Activated gamma-delta T cell (primary cell): ENCODE measurements at regions not wholly inside any gene's neighbourhood (a gene's known extent, or its start where the extent isn't known, plus 50 kb on each side); places are given as distances from the start of the nearest gene placed in this dataset.
A peak's percentile ranks its signal among the peaks of the same experiment; 100 is the strongest.

Experiments used
- DNase-seq: peaks from one replicate; lab custom pipeline; 2025; lab: John Stamatoyannopoulos, UW

DNA sequence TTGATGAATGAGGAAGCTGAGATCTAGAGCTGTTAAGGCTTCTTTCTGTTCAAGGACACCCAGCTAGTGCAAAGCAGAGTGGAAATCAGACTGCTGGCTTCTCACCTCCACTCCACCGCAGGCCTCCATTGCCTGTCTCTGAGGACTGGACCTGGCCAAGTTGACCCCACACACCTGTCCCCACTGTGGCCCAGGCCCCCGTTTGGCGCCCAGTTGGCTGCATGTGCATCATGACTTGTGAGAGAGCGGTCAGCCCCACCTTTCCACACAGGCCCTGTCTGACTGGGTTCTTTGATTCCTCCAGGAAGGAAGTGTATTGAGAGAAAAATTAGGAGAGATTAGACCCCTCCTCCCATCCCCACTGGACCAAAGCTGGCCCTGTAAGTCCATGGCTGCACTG, 206.3 kb upstream of the TLE3 start:
- DNase-seq, result no peak

DNA sequence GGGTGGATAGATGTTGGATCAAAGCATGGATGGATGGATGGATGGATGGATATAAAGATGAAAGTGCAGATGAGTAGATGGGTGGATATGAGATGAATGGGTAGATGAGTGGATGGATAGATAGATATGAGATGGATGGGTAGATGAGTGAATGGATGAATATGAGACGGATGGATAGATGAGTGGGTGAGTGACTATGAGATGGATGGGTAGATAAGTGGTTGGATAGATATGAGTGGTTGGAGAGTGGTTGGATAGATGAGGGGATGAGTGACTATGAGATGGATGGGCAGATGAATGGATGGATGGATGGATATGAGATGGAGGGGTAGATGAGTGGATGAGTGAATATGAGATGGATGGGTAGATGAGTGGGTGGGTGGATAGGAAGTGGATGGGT, 204.6 kb upstream of the TLE3 start:
- DNase-seq, result no peak

DNA sequence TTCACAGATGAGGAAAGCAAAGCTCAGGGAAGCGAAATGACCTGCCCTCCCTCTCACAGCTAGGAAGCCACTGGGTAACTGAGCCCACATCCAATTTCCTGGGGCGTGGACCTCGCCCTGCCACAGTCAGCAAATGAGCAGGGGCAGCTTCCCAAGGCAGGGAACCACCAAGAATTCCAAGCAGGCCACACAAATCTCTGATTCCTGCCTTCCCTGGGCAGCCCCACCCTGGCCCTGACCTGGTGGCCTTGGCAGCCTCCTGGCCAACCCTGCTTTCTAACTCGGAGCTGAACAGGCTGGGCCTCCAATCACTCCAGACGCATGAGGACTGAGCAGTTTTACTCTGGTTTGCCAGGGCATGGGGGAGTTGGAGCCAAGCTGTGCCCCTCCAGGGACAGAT, 203.7 kb upstream of the TLE3 start:
- DNase-seq, result no peak

DNA sequence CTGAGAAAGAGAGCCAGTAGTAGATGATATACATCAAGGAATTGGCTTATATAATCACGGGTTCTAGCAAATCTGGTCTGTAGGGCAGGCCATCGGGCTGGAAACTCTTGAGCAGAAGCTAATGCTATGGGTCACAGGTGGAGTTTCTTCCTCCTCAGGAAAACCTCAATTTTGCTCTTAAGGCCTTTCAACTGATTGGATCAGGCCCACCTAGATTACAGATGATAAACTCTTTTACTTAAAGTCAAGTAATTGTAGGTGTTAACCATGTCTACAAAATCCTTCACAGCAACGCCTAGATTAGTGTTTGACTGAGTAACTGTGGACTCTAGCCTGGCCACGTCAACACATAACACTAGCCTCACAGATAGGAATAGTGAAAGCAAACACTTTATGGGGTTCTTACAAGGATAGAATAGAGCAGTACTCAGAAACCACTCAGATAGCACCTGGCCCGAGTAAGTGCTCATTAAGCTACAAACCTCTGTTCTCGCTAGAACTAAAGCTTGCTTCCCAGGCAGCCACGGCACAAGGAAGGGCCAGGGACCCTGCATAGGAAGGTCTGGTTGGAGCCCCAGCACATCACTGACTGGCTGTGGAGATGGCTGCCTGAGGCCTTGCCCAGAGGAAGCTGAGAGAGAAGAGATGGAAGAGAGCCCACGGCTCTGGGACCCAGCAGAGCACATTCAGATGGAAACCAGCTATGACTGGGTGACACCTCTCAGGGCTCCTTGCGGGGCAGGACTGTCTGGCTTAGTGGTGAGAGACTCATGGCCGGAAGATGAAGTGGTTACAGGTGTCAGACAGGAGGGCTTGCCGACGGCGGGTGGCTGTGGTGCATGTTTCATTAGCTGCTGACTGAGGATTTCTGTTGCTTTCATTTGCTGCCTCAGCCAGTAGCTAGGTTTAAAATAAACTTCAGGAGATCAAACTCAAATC, 202.5 kb upstream of the TLE3 start:
- peak; percentile 48 for DNase-seq

DNA sequence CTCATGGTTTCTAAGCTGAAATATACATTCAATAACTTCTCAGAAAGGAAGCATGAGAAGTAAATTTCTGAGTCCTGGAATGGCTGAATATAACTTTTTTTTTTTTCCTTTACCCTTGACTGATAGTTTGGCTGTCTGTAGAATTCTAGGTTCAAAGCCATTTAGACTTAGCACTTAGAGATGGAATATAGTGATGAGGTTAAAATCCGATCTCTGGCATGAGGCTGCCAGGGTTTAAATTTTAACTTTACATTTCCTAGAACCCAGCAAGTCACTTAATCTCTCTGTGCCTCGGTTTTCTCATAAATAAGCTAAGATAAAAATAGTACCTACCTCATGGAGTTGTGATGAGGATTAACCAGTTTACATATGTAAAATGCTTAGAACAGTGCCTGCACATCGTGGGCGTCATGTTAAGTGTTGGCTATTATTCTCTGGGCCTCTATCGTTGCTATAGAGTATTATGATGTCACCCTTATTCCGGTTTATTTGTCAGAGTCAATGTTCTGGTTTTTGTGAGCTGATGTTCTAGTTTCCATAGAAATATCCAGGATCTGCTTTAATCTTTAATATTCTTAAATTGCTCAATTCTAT, 199.8 kb upstream of the TLE3 start:
- DNase-seq, result no peak

DNA sequence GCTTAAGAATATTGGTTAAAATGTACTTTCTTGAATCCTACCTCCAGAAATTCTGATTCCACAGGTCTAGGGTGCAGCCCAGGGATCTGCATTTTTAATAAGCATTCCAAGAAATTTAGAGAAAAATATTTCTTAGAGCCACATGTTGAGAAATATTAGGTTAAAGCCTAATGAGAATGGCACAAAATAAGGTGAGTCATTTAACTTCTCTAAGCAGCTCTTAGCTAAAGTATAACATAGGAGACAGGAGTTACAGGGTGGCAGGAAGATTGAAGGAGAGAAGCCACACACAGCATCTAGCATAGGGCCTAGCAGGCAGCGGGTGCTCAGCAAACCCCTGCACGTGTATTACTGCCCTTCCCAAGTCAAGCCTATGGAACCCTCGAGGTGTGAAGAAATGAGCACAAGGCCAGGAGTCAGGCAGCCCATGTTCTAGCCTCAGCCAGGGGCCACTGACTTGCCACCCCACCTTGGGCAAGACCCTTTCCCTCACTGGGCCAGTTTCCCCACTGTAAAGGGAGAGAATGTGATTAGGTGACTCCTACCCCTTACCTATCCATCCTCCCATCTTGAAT, 197.1 kb upstream of the TLE3 start:
- DNase-seq, result no peak

- DNase-seq, result no peak
These were observed 196.1 kb upstream of the TLE3 start for GRCh38 chr15:70293591-70294470.

- no peak for DNase-seq
These were observed 195.4 kb upstream of the TLE3 start for GRCh38 chr15:70293138-70293537.

GRCh38 chr15:70292076-70292760, 194.5 kb upstream of the TLE3 start:
- no peak for DNase-seq

DNA sequence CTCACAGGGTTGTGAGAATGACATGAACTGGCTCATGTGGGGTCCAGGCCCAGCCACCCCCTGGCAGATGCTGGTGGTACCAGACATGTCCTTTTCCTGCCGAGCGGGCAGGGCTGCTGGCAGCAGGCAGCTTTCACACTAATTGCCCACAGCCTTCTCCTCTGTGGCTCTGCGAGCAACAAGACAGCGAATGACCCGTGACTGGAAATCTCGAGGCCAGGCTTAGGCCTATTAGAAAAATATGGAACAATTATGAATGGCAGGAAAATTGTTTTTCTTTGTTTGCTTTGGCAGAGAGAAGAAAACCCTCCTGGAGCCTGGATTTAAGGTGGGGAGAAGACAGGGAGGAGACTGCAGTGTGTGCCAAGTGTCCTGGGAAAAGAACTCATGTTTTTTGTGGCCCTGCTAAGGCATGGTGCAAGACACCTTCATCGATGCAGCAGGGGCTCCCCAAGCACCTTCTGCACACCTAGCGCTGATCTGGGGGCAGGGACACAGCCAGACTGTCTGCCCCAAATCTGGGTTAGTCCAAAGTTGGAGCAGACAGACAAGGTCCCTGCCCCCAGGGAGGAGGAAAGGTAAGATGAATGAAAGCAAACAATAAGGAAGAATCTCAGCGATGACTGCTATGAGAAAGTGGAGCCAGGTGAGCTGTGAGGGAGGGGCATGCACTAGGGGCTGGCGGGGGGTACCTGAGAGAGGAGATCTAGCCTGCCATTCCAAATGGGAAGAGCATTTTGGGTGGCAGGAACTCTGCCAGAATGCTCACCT, 193.8 kb upstream of the TLE3 start:
- no peak for DNase-seq

DNA sequence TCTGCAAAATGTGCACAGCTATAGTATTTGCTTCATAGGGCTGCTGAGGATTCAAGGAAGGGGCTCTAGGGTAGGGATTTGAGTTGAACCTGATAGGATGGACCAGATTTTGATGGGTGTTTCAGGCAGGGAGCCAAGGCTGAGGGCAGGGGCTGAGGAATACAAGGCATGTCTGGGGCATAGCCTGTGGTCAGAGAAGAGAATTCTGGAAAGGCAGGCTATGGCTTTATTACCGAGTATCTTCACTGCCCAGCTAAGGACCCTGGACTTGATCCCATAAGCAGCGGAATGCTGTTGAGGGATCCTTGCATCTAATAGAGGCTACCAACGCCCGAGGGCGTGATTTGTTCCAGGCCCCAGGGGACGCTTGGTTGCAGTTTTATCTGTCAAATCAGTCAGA, 193.0 kb upstream of the TLE3 start:
- DNase-seq, result no peak

- no peak for DNase-seq
These were observed 191.7 kb upstream of the TLE3 start for GRCh38 chr15:70289191-70289955.

DNA sequence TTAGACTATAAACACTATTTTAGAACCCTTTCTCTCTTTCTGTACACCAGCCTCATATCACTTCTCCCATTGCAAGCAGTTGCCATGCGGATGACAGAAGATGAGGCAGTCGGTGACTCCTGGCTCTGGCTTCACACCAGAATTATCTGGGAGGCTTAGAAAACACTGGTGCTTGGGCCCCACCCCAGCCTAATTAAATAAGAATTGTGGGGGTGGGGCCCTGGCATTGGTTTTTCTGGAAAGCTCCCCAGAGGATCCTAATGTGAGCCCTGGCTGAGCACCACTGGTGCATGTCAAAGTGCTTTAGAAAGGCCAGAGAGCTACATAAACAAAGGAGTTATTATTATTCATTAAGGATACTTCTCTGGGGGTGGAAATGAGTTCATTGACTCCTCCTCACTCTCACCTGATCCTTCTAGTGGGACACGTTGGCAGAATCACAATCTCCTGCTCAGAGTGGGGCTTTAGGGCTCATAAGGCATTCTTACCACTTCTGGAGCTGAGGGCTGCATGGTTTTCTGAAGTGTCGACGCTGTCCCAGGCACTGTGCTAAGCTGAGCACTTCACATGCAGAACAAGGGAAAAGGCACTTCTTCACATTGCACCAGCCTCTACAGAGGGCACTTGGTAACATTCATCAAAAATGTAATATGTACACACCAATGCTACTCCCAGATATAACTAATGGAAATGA, 188.5 kb upstream of the TLE3 start:
- no peak for DNase-seq

- no peak for DNase-seq
These were observed 186.9 kb upstream of the TLE3 start for GRCh38 chr15:70284438-70285214.

- DNase-seq, result no peak
These were observed 185.8 kb upstream of the TLE3 start for GRCh38 chr15:70283511-70283910.

GRCh38 chr15:70281811-70282307, 184.1 kb upstream of the TLE3 start:
- no peak for DNase-seq

- DNase-seq, result no peak
These were observed 183.6 kb upstream of the TLE3 start for GRCh38 chr15:70281261-70281810.

DNA sequence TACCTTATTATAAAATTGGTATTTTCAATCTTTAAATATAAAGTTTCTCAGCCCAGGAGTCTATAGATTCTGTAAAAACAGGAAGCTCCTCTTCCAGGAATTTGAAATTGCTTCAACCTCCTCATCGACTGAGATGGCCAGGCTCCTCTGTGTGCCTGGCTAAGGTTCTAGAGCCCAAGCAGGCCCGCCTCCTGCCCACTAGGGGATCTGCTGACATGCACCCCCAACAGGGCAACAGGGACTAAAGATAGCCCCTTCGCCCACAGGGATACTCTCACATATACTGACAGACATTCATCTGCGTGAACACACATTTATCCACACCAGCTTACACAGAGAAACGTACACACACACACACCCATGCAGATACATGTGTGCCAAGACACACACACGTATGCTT, 183.1 kb upstream of the TLE3 start:
- DNase-seq, result no peak
